GM23338 (cell line): ENCODE measurements at regions not wholly inside any gene's neighbourhood (a gene's known extent, or its start where the extent isn't known, plus 50 kb on each side); places are given as distances from the start of the nearest gene placed in this dataset.
A peak's percentile ranks its signal among the peaks of the same experiment; 100 is the strongest.

Experiments used
- ATAC-seq: fragments of 200-7000 bp; cut with Tn5 transposase; 3 replicates; pipeline ENCODE4 v1.9.1; 2020
- DNase-seq: peaks from one replicate; pipeline ENCODE4 v3.0.0-alpha.2; 2015; ENCODE audit warnings: low spot score
- H2AFZ ChIP-seq: fragments of 200-600 bp; sonication (generic); 2 replicates; pipeline ENCODE4 v1.8.0; 2016; ENCODE audit warnings: antibody characterized with exemption, mild to moderate bottlenecking, moderate library complexity
- H3F3A ChIP-seq: fragments of 200-600 bp; sonication (generic); replicated peaks from 2 replicates; pipeline ENCODE4 v1.8.0; 2017; ENCODE audit warnings: antibody characterized with exemption, mixed run types, low read depth
- H3K27ac ChIP-seq: fragments of 200-600 bp; sonication (generic); 2 replicates; pipeline ENCODE4 v1.6.1; 2016; ENCODE audit warnings: low read depth
- H3K27me3 ChIP-seq: fragments of 200-600 bp; sonication (generic); 2 replicates; pipeline ENCODE4 v1.8.0; 2016; ENCODE audit warnings: mild to moderate bottlenecking, mixed run types, moderate library complexity; ENCODE audit not compliant: insufficient read depth
- H3K36me3 ChIP-seq: fragments of 200-600 bp; sonication (generic); 2 replicates; pipeline ENCODE4 v1.8.0; 2016; ENCODE audit warnings: mild to moderate bottlenecking; ENCODE audit not compliant: insufficient read depth
- H3K4me1 ChIP-seq: fragments of 200-600 bp; sonication (generic); 2 replicates; pipeline ENCODE4 v1.8.0; 2016; ENCODE audit warnings: mild to moderate bottlenecking, moderate library complexity; ENCODE audit not compliant: insufficient read depth
- H3K4me2 ChIP-seq: fragments of 200-600 bp; sonication (generic); 2 replicates; pipeline ENCODE4 v1.7.1; 2017; ENCODE audit warnings: mixed run types
- H3K4me3 ChIP-seq: fragments of 200-600 bp; sonication (generic); 2 replicates; pipeline ENCODE4 v1.6.1; 2016; ENCODE audit warnings: mixed run types
- H3K79me2 ChIP-seq: fragments of 200-600 bp; sonication (generic); replicated peaks from 2 replicates; pipeline ENCODE4 v1.8.0; 2017; ENCODE audit warnings: mild to moderate bottlenecking; ENCODE audit not compliant: insufficient read depth
- H3K9me2 ChIP-seq: fragments of 200-600 bp; sonication (generic); 2 replicates; pipeline ENCODE4 v1.8.0; 2017; ENCODE audit not compliant: insufficient read depth
- H4K20me1 ChIP-seq: fragments of 200-600 bp; sonication (generic); replicated peaks from 2 replicates; pipeline ENCODE4 v1.8.0; 2017; ENCODE audit warnings: mild to moderate bottlenecking; ENCODE audit not compliant: insufficient read depth
- H3K27ac Mint-ChIP-seq: 2 replicates; pipeline ENCODE4 v1.8.0; 2020; ENCODE audit warnings: inconsistent platforms, mild to moderate bottlenecking, moderate library complexity, mixed read lengths
- H3K27me3 Mint-ChIP-seq: 3 replicates; pipeline ENCODE4 v1.8.0; 2022; ENCODE audit warnings: low read depth, mild to moderate bottlenecking, moderate library complexity, mixed read lengths, inconsistent platforms; ENCODE audit not compliant: insufficient read depth, poor library complexity
- H3K36me3 Mint-ChIP-seq: 3 replicates; pipeline ENCODE4 v1.8.0; 2021; ENCODE audit warnings: low read depth, mild to moderate bottlenecking, inconsistent platforms, moderate library complexity, mixed read lengths
- H3K4me1 Mint-ChIP-seq: 3 replicates; pipeline ENCODE4 v1.8.0; 2020; ENCODE audit warnings: mild to moderate bottlenecking, inconsistent platforms, mixed read lengths
- H3K4me3 Mint-ChIP-seq: 3 replicates; pipeline ENCODE4 v1.8.0; 2021; ENCODE audit warnings: moderate library complexity, mild to moderate bottlenecking, inconsistent platforms, mixed read lengths
- H3K9me3 Mint-ChIP-seq: 3 replicates; pipeline ENCODE4 v1.8.0; 2020; ENCODE audit warnings: moderate library complexity, mild to moderate bottlenecking, inconsistent platforms, mixed read lengths
- CREB1 ChIP-seq: fragments of 250-450 bp; sonication (Bioruptor Pico); IDR thresholded peaks from 2 replicates; pipeline ENCODE4 v1.5.0; 2020; ENCODE audit warnings: low read depth, mild to moderate bottlenecking, moderate library complexity
- EZH2 ChIP-seq: fragments of 200-600 bp; sonication (generic); IDR thresholded peaks from one replicate; pipeline ENCODE4 v1.8.0; 2017; ENCODE audit warnings: antibody characterized with exemption, mild to moderate bottlenecking, low read depth; ENCODE audit not compliant: unreplicated experiment
- EZH2phosphoT487 ChIP-seq: fragments of 200-600 bp; sonication (generic); IDR thresholded peaks from one replicate; pipeline ENCODE4 v1.8.1; 2018; ENCODE audit warnings: antibody characterized with exemption; ENCODE audit not compliant: unreplicated experiment
- JUNB ChIP-seq: IDR thresholded peaks from one replicate; pipeline ENCODE4 v1.6.1; 2016; ENCODE audit warnings: antibody characterized with exemption; ENCODE audit not compliant: unreplicated experiment
- NANOG ChIP-seq: IDR thresholded peaks from 2 replicates; pipeline ENCODE4 v1.6.1; 2016; ENCODE audit warnings: antibody characterized with exemption, borderline replicate concordance
- POLR2AphosphoS5 ChIP-seq: IDR thresholded peaks from 2 replicates; pipeline ENCODE4 v1.6.1; 2016; ENCODE audit warnings: antibody characterized with exemption, low read depth
- STAT1 ChIP-seq: IDR thresholded peaks from one replicate; pipeline ENCODE4 v1.6.1; 2016; ENCODE audit warnings: antibody characterized with exemption; ENCODE audit not compliant: unreplicated experiment
- ZNF114 ChIP-seq: fragments of 250-450 bp; sonication (Bioruptor Pico); IDR thresholded peaks from 2 replicates; pipeline ENCODE4 v1.5.0; 2020; ENCODE audit warnings: mild to moderate bottlenecking, moderate library complexity
- ZNF331 ChIP-seq: fragments of 250-450 bp; sonication (Bioruptor Pico); IDR thresholded peaks from 2 replicates; pipeline ENCODE4 v1.5.0; 2020; ENCODE audit warnings: low read depth, mild to moderate bottlenecking, moderate library complexity
- TF ChIP-seq, protein P1 (sequence below): IDR thresholded peaks from 2 replicates; pipeline ENCODE4 v1.6.1; 2016; ENCODE audit warnings: antibody characterized with exemption
- TF ChIP-seq, protein P2 (sequence below), 2 experiments: fragments of 200-600 bp in 1 of 2; sonication (generic) in 1 of 2; conservative IDR thresholded peaks; 2 replicates each; pipeline versions ENCODE4 v1.5.1 to v1.6.1; 2016 to 2017; ENCODE audit warnings: antibody characterized with exemption in 2 of 2, low read depth in 2 of 2, mild to moderate bottlenecking in 2 of 2, moderate library complexity in 1 of 2
- TF ChIP-seq, protein P3 (sequence below): IDR thresholded peaks from one replicate; pipeline ENCODE4 v1.6.1; 2018; ENCODE audit warnings: antibody characterized with exemption; ENCODE audit not compliant: unreplicated experiment

DNA sequence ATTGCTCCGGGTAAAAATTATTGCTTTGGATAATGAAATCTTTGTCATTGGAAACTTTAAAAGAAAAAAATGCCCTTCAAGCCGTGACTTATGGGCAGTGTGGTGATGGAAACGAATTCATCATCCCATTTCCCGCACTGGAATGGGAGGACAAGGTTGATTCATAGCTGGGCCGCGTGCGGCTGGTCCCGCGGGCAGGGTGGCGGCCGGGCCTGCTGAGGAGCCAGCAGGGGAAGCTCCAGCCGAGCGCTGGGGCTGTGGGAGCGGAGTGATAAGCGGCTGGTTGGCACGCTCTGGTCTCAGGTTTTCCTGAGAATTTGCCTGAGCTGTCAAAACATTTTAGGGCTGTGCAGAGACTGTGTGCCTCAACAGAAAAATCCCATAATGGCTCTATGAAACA is 351.7 kb downstream of the CDC5L start:
- ATAC-seq (peak; percentile 66), DNase-seq (peak; percentile 26)
- H3K4me2 ChIP-seq, result no peak overlapping the region
- peaks cover 12% of the 10 kb centered on the region for H3K4me1 Mint-ChIP-seq
- H3K27ac Mint-ChIP-seq, result no peak overlapping the region
- no peaks in the 10 kb centered on the region for H3K36me3 ChIP-seq
- no peaks in the 10 kb centered on the region for H3K9me3 Mint-ChIP-seq
- no peak for TF ChIP-seq ZNF331 (CRISPR knock-in tag)
- no peak for TF ChIP-seq EZH2phosphoT487
- TF ChIP-seq, protein P1, sequence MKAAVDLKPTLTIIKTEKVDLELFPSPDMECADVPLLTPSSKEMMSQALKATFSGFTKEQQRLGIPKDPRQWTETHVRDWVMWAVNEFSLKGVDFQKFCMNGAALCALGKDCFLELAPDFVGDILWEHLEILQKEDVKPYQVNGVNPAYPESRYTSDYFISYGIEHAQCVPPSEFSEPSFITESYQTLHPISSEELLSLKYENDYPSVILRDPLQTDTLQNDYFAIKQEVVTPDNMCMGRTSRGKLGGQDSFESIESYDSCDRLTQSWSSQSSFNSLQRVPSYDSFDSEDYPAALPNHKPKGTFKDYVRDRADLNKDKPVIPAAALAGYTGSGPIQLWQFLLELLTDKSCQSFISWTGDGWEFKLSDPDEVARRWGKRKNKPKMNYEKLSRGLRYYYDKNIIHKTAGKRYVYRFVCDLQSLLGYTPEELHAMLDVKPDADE, result no peak
- no peak for TF ChIP-seq JUNB
- no peak for TF ChIP-seq ZNF114 (CRISPR knock-in tag)
- TF ChIP-seq POLR2AphosphoS5, result no peak
- TF ChIP-seq CREB1 (CRISPR knock-in tag), result no peak
- no peak for TF ChIP-seq STAT1
- TF ChIP-seq, protein P2, sequence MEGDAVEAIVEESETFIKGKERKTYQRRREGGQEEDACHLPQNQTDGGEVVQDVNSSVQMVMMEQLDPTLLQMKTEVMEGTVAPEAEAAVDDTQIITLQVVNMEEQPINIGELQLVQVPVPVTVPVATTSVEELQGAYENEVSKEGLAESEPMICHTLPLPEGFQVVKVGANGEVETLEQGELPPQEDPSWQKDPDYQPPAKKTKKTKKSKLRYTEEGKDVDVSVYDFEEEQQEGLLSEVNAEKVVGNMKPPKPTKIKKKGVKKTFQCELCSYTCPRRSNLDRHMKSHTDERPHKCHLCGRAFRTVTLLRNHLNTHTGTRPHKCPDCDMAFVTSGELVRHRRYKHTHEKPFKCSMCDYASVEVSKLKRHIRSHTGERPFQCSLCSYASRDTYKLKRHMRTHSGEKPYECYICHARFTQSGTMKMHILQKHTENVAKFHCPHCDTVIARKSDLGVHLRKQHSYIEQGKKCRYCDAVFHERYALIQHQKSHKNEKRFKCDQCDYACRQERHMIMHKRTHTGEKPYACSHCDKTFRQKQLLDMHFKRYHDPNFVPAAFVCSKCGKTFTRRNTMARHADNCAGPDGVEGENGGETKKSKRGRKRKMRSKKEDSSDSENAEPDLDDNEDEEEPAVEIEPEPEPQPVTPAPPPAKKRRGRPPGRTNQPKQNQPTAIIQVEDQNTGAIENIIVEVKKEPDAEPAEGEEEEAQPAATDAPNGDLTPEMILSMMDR (conservative IDR thresholded peaks at IDR 0.05; ENCODE audit: low read depth in 2 of 2), result no peak
- H3K27me3 Mint-ChIP-seq, result peaks cover 6% of the 10 kb centered on the region
- peaks cover 8% of the 10 kb centered on the region; the same call in 1 of the 2 replicates for H3K4me1 ChIP-seq
- H3K36me3 Mint-ChIP-seq, result no peaks in the 10 kb centered on the region
- H3K27ac ChIP-seq, result no peak overlapping the region
- H4K20me1 ChIP-seq, result no peaks in the 10 kb centered on the region
- H3F3A ChIP-seq, result no peaks in the 10 kb centered on the region
- H3K79me2 ChIP-seq, result no peaks in the 10 kb centered on the region
- H2AFZ ChIP-seq, result peak overlapping the region; percentile 91
- no peaks in the 10 kb centered on the region for H3K27me3 ChIP-seq
- no peak overlapping the region for H3K4me3 ChIP-seq
- no peak overlapping the region for H3K4me3 Mint-ChIP-seq
- peaks cover 10% of the 10 kb centered on the region; the same call in 1 of the 2 replicates for H3K9me2 ChIP-seq

DNA sequence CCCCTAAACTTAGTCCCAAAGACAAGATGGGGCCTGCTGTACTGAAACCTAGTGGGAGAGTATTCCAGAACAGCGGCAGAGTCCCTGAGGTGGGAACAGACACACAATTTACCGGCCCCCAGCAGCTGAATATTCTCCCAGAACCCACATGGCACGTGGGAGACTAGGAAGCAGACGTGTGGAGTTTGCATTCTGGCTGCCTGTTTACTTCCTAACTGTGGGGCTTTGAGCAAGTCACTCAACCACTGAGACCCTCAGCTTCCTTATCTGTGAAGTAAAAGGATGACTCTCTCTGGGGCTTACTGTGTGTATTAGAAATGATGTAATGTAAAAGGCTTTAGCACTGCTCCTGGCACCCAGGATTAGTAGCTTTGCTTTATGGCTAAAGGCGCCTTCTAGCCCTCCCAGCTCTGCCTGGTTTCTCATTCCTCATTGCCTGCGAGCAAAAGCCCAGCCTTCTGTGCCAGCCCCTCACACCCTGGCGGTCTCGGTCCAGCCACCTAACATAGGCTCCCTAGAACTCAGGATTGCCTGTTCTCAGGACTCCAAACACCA is 353.1 kb downstream of the CDC5L start:
- Mint-ChIP-seq H3K27me3 (peaks cover 6% of the 10 kb centered on the region), H3K27ac (no peak overlapping the region; the same call in 1 of the 2 replicates)
- H3K4me2 ChIP-seq, result no peak overlapping the region
- TF ChIP-seq ZNF114 (CRISPR knock-in tag) (no peak), STAT1 (no peak), CREB1 (CRISPR knock-in tag) (no peak), NANOG (no peak), POLR2AphosphoS5 (no peak), ZNF331 (CRISPR knock-in tag) (no peak), EZH2phosphoT487 (no peak), JUNB (no peak), EZH2 (no peak)
- TF ChIP-seq, protein P1, result no peak
- TF ChIP-seq, protein P3, sequence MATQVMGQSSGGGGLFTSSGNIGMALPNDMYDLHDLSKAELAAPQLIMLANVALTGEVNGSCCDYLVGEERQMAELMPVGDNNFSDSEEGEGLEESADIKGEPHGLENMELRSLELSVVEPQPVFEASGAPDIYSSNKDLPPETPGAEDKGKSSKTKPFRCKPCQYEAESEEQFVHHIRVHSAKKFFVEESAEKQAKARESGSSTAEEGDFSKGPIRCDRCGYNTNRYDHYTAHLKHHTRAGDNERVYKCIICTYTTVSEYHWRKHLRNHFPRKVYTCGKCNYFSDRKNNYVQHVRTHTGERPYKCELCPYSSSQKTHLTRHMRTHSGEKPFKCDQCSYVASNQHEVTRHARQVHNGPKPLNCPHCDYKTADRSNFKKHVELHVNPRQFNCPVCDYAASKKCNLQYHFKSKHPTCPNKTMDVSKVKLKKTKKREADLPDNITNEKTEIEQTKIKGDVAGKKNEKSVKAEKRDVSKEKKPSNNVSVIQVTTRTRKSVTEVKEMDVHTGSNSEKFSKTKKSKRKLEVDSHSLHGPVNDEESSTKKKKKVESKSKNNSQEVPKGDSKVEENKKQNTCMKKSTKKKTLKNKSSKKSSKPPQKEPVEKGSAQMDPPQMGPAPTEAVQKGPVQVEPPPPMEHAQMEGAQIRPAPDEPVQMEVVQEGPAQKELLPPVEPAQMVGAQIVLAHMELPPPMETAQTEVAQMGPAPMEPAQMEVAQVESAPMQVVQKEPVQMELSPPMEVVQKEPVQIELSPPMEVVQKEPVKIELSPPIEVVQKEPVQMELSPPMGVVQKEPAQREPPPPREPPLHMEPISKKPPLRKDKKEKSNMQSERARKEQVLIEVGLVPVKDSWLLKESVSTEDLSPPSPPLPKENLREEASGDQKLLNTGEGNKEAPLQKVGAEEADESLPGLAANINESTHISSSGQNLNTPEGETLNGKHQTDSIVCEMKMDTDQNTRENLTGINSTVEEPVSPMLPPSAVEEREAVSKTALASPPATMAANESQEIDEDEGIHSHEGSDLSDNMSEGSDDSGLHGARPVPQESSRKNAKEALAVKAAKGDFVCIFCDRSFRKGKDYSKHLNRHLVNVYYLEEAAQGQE, result no peak
- TF ChIP-seq, protein P2 (conservative IDR thresholded peaks at IDR 0.05; ENCODE audit: low read depth in 2 of 2), result no peak

More for the DNA sequence above, 353.1 kb downstream of the CDC5L start:
- Mint-ChIP-seq H3K4me3 (no peak overlapping the region), H3K36me3 (peaks cover 8% of the 10 kb centered on the region; the same call in 2 of the 3 replicates), H3K9me3 (peaks cover 11% of the 10 kb centered on the region), H3K4me1 (peaks cover 12% of the 10 kb centered on the region)
- Histone ChIP-seq H3K4me3 (no peak overlapping the region), H3K9me2 (peaks cover 6% of the 10 kb centered on the region; the same call in 1 of the 2 replicates), H4K20me1 (no peaks in the 10 kb centered on the region), H2AFZ (peak overlapping the region; percentile 66), H3K79me2 (no peaks in the 10 kb centered on the region), H3K4me1 (peaks cover 8% of the 10 kb centered on the region; the same call in 1 of the 2 replicates), H3K27ac (no peak overlapping the region), H3F3A (no peaks in the 10 kb centered on the region), H3K36me3 (no peaks in the 10 kb centered on the region), H3K27me3 (no peaks in the 10 kb centered on the region)
- ATAC-seq (no peak), DNase-seq (no peak)
